Esophagus muscularis mucosa (tissue), 4 donors: ENCODE measurements at regions not wholly inside any gene's neighbourhood (a gene's known extent, or its start where the extent isn't known, plus 50 kb on each side); places are given as distances from the start of the nearest gene placed in this dataset.

Source experiments
- CTCF ChIP-seq, 3 experiments: fragments of 200-600 bp in 2 of 3; fragments of 450-650 bp in 1 of 3; sonication (generic) in 2 of 3; IDR thresholded peaks; one replicate each; pipeline ENCODE4 v1.5.1; 2017 to 2019; ENCODE audit warnings: antibody characterized with exemption in 3 of 3, mild to moderate bottlenecking in 2 of 3, moderate library complexity in 1 of 3
- EP300 ChIP-seq: sonication (generic); formaldehyde crosslinking; IDR thresholded peaks from one replicate; pipeline ENCODE4 v1.6.1; 2017; ENCODE audit warnings: antibody characterized with exemption
- POLR2A ChIP-seq: fragments of 450-650 bp; IDR thresholded peaks from one replicate; pipeline ENCODE4 v1.6.1; 2017; ENCODE audit warnings: antibody characterized with exemption, moderate library complexity, mild to moderate bottlenecking, low read depth
- POLR2AphosphoS5 ChIP-seq, 2 donors: sonication (generic); formaldehyde crosslinking; IDR thresholded peaks; one replicate each; pipeline ENCODE4 v1.6.1; 2017; ENCODE audit warnings: antibody characterized with exemption in 2 of 2

GRCh38 chr4:136920092-136920881, 612.0 kb downstream of the PCDH18 start:
- TF ChIP-seq POLR2AphosphoS5 (IDR thresholded peaks at IDR 0.05) (no peak), POLR2A (no peak), CTCF (IDR thresholded peaks at IDR 0.05) (no peak), EP300 (no peak)
